ENCODE measurements at regions not wholly inside any gene's neighbourhood (a gene's known extent, or its start where the extent isn't known, plus 50 kb on each side); places are given as distances from the start of the nearest gene placed in this dataset.

- Histone ChIP-seq H3K4me2 (ENCODE audit: low read depth, low read length) (no peak overlapping the region), H3K9me3 (ENCODE audit: low read length) (no peaks in the 10 kb centered on the region), H3K79me2 (ENCODE audit: insufficient read depth, low read length) (no peaks in the 10 kb centered on the region), H4K20me1 (ENCODE audit: insufficient read depth, low read length) (no peaks in the 10 kb centered on the region), H2AFZ (ENCODE audit: low read length) (no peak overlapping the region), H3K27me3 (ENCODE audit: control insufficient read depth in 1 of 2, insufficient read depth in 2 of 2, low read length in 2 of 2) (no peaks in the 10 kb centered on the region), H3K4me1 (ENCODE audit: insufficient read depth, low read length) (no peaks in the 10 kb centered on the region), H3K9ac (ENCODE audit: insufficient read depth, low read depth, low read length) (no peak overlapping the region), H3K27ac (ENCODE audit: extremely low read length, insufficient read depth, low read length) (no peak overlapping the region), H3K4me3 (replicated peaks in 1 of 3; ENCODE audit: insufficient read depth in 1 of 3, low read depth in 2 of 3, low read length in 3 of 3) (no peak overlapping the region), H3K36me3 (replicated peaks in 1 of 2; ENCODE audit: control insufficient read depth in 1 of 2, insufficient read depth in 2 of 2, low read length in 2 of 2) (no peaks in the 10 kb centered on the region)
- intact Hi-C loops (cut with micrococcal nuclease; ENCODE audit: unreplicated experiment) (no loop called here), in situ Hi-C loops (cut with HindIII; ENCODE audit: extremely low pct_ligation_motif_present, low pct_unique_long_range_greater_than_20kb) (no loop called here)
- BruUV-seq (replicated peaks) = no TSS peak
- DNase-seq (ENCODE audit: low spot score) (no peak), ATAC-seq (no peak), FAIRE-seq (no peak)
- WGBS (ENCODE audit: low lambda C conversion rate) = 7% methylated on average over 2 of the region's 4 CpGs
- TF ChIP-seq RFX1 (IDR thresholded peaks at IDR 0.05) (peak; percentile 11; the same call in 1 of the 2 replicates), ZNF17 (CRISPR knock-in tag; IDR thresholded peaks at IDR 0.05) (no peak), NFATC3 (CRISPR knock-in tag; IDR thresholded peaks at IDR 0.05) (no peak), CENPX (CRISPR knock-in tag; IDR thresholded peaks at IDR 0.05) (no peak), HDAC6 (IDR thresholded peaks at IDR 0.05; ENCODE audit: low read depth, low read length) (no peak), MTF2 (CRISPR knock-in tag; IDR thresholded peaks at IDR 0.05; ENCODE audit: borderline replicate concordance) (no peak), MED13 (CRISPR knock-in tag; IDR thresholded peaks at IDR 0.05) (no peak)
- CTCF ChIA-PET (ENCODE audit: low intra/inter-chr PET ratio, low total read pairs) = no interaction called here
- POLR2A ChIA-PET = no interaction called here
These were observed 401.1 kb upstream of the LCORL start for GRCh38 chr4:18422685-18423084.

GRCh38 chr4:18421519-18421918 lies 400.0 kb upstream of the LCORL start:
- no peak for ATAC-seq
- Histone ChIP-seq H3K79me2 (ENCODE audit: insufficient read depth, low read length) (no peaks in the 10 kb centered on the region), H3K4me3 (replicated peaks in 1 of 3; ENCODE audit: insufficient read depth in 1 of 3, low read depth in 2 of 3, low read length in 3 of 3) (no peak overlapping the region), H3K36me3 (replicated peaks in 1 of 2; ENCODE audit: control insufficient read depth in 1 of 2, insufficient read depth in 2 of 2, low read length in 2 of 2) (no peaks in the 10 kb centered on the region), H3K4me1 (ENCODE audit: insufficient read depth, low read length) (no peaks in the 10 kb centered on the region), H3K4me2 (ENCODE audit: low read depth, low read length) (no peak overlapping the region), H2AFZ (ENCODE audit: low read length) (no peak overlapping the region), H3K27me3 (ENCODE audit: control insufficient read depth in 1 of 2, insufficient read depth in 2 of 2, low read length in 2 of 2) (no peaks in the 10 kb centered on the region), H3K9ac (ENCODE audit: insufficient read depth, low read depth, low read length) (no peak overlapping the region), H3K9me3 (ENCODE audit: low read length) (no peaks in the 10 kb centered on the region), H3K27ac (ENCODE audit: extremely low read length, insufficient read depth, low read length) (no peak overlapping the region), H4K20me1 (ENCODE audit: insufficient read depth, low read length) (no peaks in the 10 kb centered on the region)
- BruUV-seq (replicated peaks) = no TSS peak
- DNase-seq (ENCODE audit: low spot score) = no peak
- ChIA-PET POLR2A (no interaction called here), CTCF (ENCODE audit: low intra/inter-chr PET ratio, low total read pairs) (no interaction called here)
- FAIRE-seq = no peak
- 0% methylated on average over 2 of the region's 2 CpGs for WGBS (ENCODE audit: low lambda C conversion rate)
- intact Hi-C loops (cut with micrococcal nuclease; ENCODE audit: unreplicated experiment) = no loop called here
- in situ Hi-C loops (cut with HindIII; ENCODE audit: extremely low pct_ligation_motif_present, low pct_unique_long_range_greater_than_20kb) = no loop called here
- TF ChIP-seq TGIF2 (CRISPR knock-in tag; IDR thresholded peaks at IDR 0.05) (no peak), SNAPC5 (CRISPR knock-in tag; IDR thresholded peaks at IDR 0.05; ENCODE audit: borderline replicate concordance) (no peak), KLF6 (CRISPR knock-in tag; IDR thresholded peaks at IDR 0.05) (no peak), ZNF782 (CRISPR knock-in tag; IDR thresholded peaks at IDR 0.05; ENCODE audit: borderline replicate concordance) (no peak), FOXA3 (CRISPR knock-in tag; IDR thresholded peaks at IDR 0.05) (no peak), GMEB2 (CRISPR knock-in tag; IDR thresholded peaks at IDR 0.05; ENCODE audit: low read depth) (no peak), ZNF496 (CRISPR knock-in tag; IDR thresholded peaks at IDR 0.05; ENCODE audit: insufficient replicate concordance) (no peak), IKZF5 (CRISPR knock-in tag; IDR thresholded peaks at IDR 0.05) (no peak), CTCF (CRISPR knock-in tag; IDR thresholded peaks at IDR 0.05) (no peak), MLLT10 (CRISPR knock-in tag; IDR thresholded peaks at IDR 0.05) (no peak), ZNF335 (CRISPR knock-in tag; IDR thresholded peaks at IDR 0.05) (no peak)

Measured in HepG2 (cell line).